Mesenchymal stem cell (in vitro differentiated cells and primary cell): ENCODE measurements at regions not wholly inside any gene's neighbourhood (a gene's known extent, or its start where the extent isn't known, plus 50 kb on each side); places are given as distances from the start of the nearest gene placed in this dataset.

ENCODE experiments used
- DNase-seq: peaks from one replicate; pipeline ENCODE4 v3.0.0-alpha.2; 2013
- H2AFZ ChIP-seq: one replicate; pipeline ENCODE4 v1.6.1; 2013; ENCODE audit warnings: low read depth, mild to moderate bottlenecking, control low read depth, inconsistent platforms, low read length, moderate library complexity
- H2AK5ac ChIP-seq: 2 replicates; pipeline ENCODE4 v1.6.1; 2013; ENCODE audit warnings: low read length, moderate library complexity, mild to moderate bottlenecking, inconsistent platforms; ENCODE audit not compliant: severe bottlenecking
- H2BK120ac ChIP-seq: one replicate; pipeline ENCODE4 v1.6.1; 2013; ENCODE audit warnings: low read depth, mild to moderate bottlenecking, inconsistent platforms, low read length, moderate library complexity
- H2BK12ac ChIP-seq, 2 experiments: one replicate each; pipeline ENCODE4 v1.6.1; 2013; ENCODE audit warnings: inconsistent platforms in 2 of 2, low read length in 2 of 2, mild to moderate bottlenecking in 2 of 2, moderate library complexity in 2 of 2, control low read depth in 1 of 2
- H2BK15ac ChIP-seq: one replicate; pipeline ENCODE4 v1.6.1; 2013; ENCODE audit warnings: mild to moderate bottlenecking, low read depth, inconsistent platforms; ENCODE audit not compliant: poor library complexity, severe bottlenecking
- H2BK5ac ChIP-seq: 2 replicates; pipeline ENCODE4 v1.6.1; 2013; ENCODE audit warnings: low read depth, mild to moderate bottlenecking, low read length, control low read depth, inconsistent platforms; ENCODE audit not compliant: poor library complexity, severe bottlenecking
- H3K14ac ChIP-seq, 2 experiments: one replicate each; pipeline ENCODE4 v1.6.1; 2013; ENCODE audit warnings: inconsistent platforms in 2 of 2, low read length in 2 of 2, control low read depth in 1 of 2, mild to moderate bottlenecking in 1 of 2, moderate library complexity in 1 of 2
- H3K18ac ChIP-seq, 2 experiments: one replicate each; pipeline ENCODE4 v1.6.1; 2013; ENCODE audit warnings: inconsistent platforms in 2 of 2, low read length in 2 of 2, control low read depth in 1 of 2, low read depth in 1 of 2, mild to moderate bottlenecking in 1 of 2
- H3K23ac ChIP-seq, 2 experiments: one replicate each; pipeline ENCODE4 v1.6.1; 2013; ENCODE audit warnings: inconsistent platforms in 2 of 2, low read length in 2 of 2, mild to moderate bottlenecking in 2 of 2, moderate library complexity in 2 of 2, control low read depth in 1 of 2
- H3K27ac ChIP-seq: 2 replicates; pipeline ENCODE4 v1.5.1; 2013; ENCODE audit warnings: mild to moderate bottlenecking, moderate library complexity, low read length, control low read depth, inconsistent platforms; ENCODE audit not compliant: poor library complexity, severe bottlenecking
- H3K27me3 ChIP-seq, 2 experiments: 2 replicates each; pipeline versions ENCODE4 v1.6.1 to v1.7.0; 2013; ENCODE audit warnings: low read length in 2 of 2, mild to moderate bottlenecking in 2 of 2, moderate library complexity in 2 of 2, control low read depth in 1 of 2, inconsistent platforms in 1 of 2; ENCODE audit not compliant: control insufficient read depth in 1 of 2, insufficient read depth in 1 of 2
- H3K36me3 ChIP-seq, 2 experiments: 2 replicates each; pipeline versions ENCODE4 v1.6.1 to v1.7.0; 2013; ENCODE audit warnings: low read length in 2 of 2, control low read depth in 1 of 2, inconsistent platforms in 1 of 2, low read depth in 1 of 2, mild to moderate bottlenecking in 1 of 2; ENCODE audit not compliant: insufficient read depth in 2 of 2, control insufficient read depth in 1 of 2
- H3K4ac ChIP-seq, 2 experiments: one replicate each; pipeline ENCODE4 v1.6.1; 2013; ENCODE audit warnings: inconsistent platforms in 2 of 2, low read length in 2 of 2, mild to moderate bottlenecking in 2 of 2, moderate library complexity in 2 of 2, control low read depth in 1 of 2, low read depth in 1 of 2
- H3K4me1 ChIP-seq: 2 replicates; pipeline ENCODE4 v1.6.1; 2013; ENCODE audit warnings: low read depth, low read length, control low read depth; ENCODE audit not compliant: control insufficient read depth, insufficient read depth
- H3K4me2 ChIP-seq: 2 replicates; pipeline ENCODE4 v1.6.1; 2013; ENCODE audit warnings: low read length, mild to moderate bottlenecking, inconsistent platforms; ENCODE audit not compliant: poor library complexity, severe bottlenecking
- H3K4me3 ChIP-seq, 2 experiments: 2 replicates each; pipeline versions ENCODE4 v1.5.1 to v1.7.0; 2013; ENCODE audit warnings: low read length in 2 of 2, mild to moderate bottlenecking in 2 of 2, control low read depth in 1 of 2, low read depth in 1 of 2; ENCODE audit not compliant: insufficient read depth in 1 of 2
- H3K79me1 ChIP-seq: replicated peaks from 2 replicates; pipeline ENCODE4 v1.6.1; 2013; ENCODE audit warnings: mild to moderate bottlenecking, control low read depth, low read length, inconsistent platforms; ENCODE audit not compliant: poor library complexity, severe bottlenecking
- H3K9ac ChIP-seq: 2 replicates; pipeline ENCODE4 v1.7.0; 2013; ENCODE audit warnings: mild to moderate bottlenecking, low read length, moderate library complexity
- H3K9me3 ChIP-seq: 2 replicates; pipeline ENCODE4 v1.7.0; 2013; ENCODE audit warnings: mild to moderate bottlenecking, low read length; ENCODE audit not compliant: control insufficient read depth
- H4K8ac ChIP-seq: one replicate; pipeline ENCODE4 v1.6.1; 2013; ENCODE audit warnings: inconsistent platforms, mild to moderate bottlenecking, low read length, moderate library complexity
- H4K91ac ChIP-seq: one replicate; pipeline ENCODE4 v1.6.1; 2013; ENCODE audit warnings: mild to moderate bottlenecking, low read length, inconsistent platforms
- WGBS: methylation state at CpG from one replicate; pipeline ENCODE4 v1.1.7; 2013; ENCODE audit warnings: mixed read lengths; 5-methylcytosine and 5-hydroxymethylcytosine counted together

- H2AK5ac ChIP-seq: no peak overlapping the region
- no peak overlapping the region for H3K27ac ChIP-seq
- H4K8ac ChIP-seq: no peak overlapping the region
- no peak overlapping the region for H4K91ac ChIP-seq
- H3K4me3 ChIP-seq: no peak overlapping the region
- no peak overlapping the region for H2AFZ ChIP-seq
- H3K9ac ChIP-seq: no peak overlapping the region
- no peak overlapping the region for H2BK15ac ChIP-seq
- no peak overlapping the region for H3K4ac ChIP-seq
- DNase-seq: no peak
- WGBS: no CpG with 5 or more reads among the region's 2 CpGs
- H3K27me3 ChIP-seq: peaks cover 18 to 22% of the 10 kb centered on the region in 2 experiments
- H3K79me1 ChIP-seq: no peaks in the 10 kb centered on the region
- no peak overlapping the region for H2BK12ac ChIP-seq
- H3K23ac ChIP-seq: no peak overlapping the region
- H3K18ac ChIP-seq: no peak overlapping the region
- H3K4me1 ChIP-seq: no peaks in the 10 kb centered on the region
- H3K14ac ChIP-seq: no peak overlapping the region
- no peaks in the 10 kb centered on the region for H3K36me3 ChIP-seq
- no peak overlapping the region for H2BK5ac ChIP-seq
- H3K4me2 ChIP-seq: no peak overlapping the region
- peaks cover 11% of the 10 kb centered on the region for H3K9me3 ChIP-seq
- no peak overlapping the region for H2BK120ac ChIP-seq
Measured at GRCh38 chr4:77264826-77265225, 107.8 kb downstream of the CCNG2 start.

- Histone ChIP-seq H3K4ac (no peak overlapping the region), H2AK5ac (no peak overlapping the region)
- 81% methylated on average over 2 of the region's 2 CpGs for WGBS
Measured at GRCh38 chr4:77268108-77268507, 111.1 kb downstream of the CCNG2 start.

GRCh38 chr4:77269505-77269904 is 112.5 kb downstream of the CCNG2 start:
- Histone ChIP-seq H3K79me1 (no peaks in the 10 kb centered on the region), H2AFZ (no peak overlapping the region), H4K8ac (no peak overlapping the region), H3K4me1 (no peaks in the 10 kb centered on the region), H3K23ac (no peak overlapping the region), H3K4me3 (no peak overlapping the region), H2BK12ac (no peak overlapping the region), H2BK5ac (no peak overlapping the region), H3K14ac (no peak overlapping the region), H2AK5ac (no peak overlapping the region), H2BK120ac (no peak overlapping the region), H3K4me2 (no peak overlapping the region), H3K4ac (no peak overlapping the region), H3K27me3 (peaks cover 18 to 34% of the 10 kb centered on the region in 2 experiments), H2BK15ac (no peak overlapping the region), H3K9ac (no peak overlapping the region), H3K27ac (no peak overlapping the region), H4K91ac (no peak overlapping the region), H3K36me3 (no peaks in the 10 kb centered on the region), H3K9me3 (peaks cover 5% of the 10 kb centered on the region), H3K18ac (no peak overlapping the region)
- DNase-seq: no peak
- WGBS: no CpG with 5 or more reads among the region's 1 CpG

More at GRCh38 chr4:77268108-77268507, 111.1 kb downstream of the CCNG2 start:
- no peak for DNase-seq
- no peak overlapping the region for H2BK5ac ChIP-seq
- peaks cover 11% of the 10 kb centered on the region for H3K9me3 ChIP-seq
- H4K91ac ChIP-seq: no peak overlapping the region
- no peak overlapping the region for H3K18ac ChIP-seq
- no peaks in the 10 kb centered on the region for H3K79me1 ChIP-seq
- H3K23ac ChIP-seq: no peak overlapping the region
- no peak overlapping the region for H2BK15ac ChIP-seq
- H3K4me2 ChIP-seq: no peak overlapping the region
- no peak overlapping the region for H3K27ac ChIP-seq
- H4K8ac ChIP-seq: no peak overlapping the region
- H3K27me3 ChIP-seq: peaks cover 11 to 34% of the 10 kb centered on the region in 2 experiments
- H2BK120ac ChIP-seq: no peak overlapping the region
- no peak overlapping the region for H3K9ac ChIP-seq
- H3K36me3 ChIP-seq: no peaks in the 10 kb centered on the region
- no peak overlapping the region for H2AFZ ChIP-seq
- H2BK12ac ChIP-seq: no peak overlapping the region
- no peak overlapping the region for H3K14ac ChIP-seq
- no peaks in the 10 kb centered on the region for H3K4me1 ChIP-seq
- no peak overlapping the region for H3K4me3 ChIP-seq

- Histone ChIP-seq H3K36me3 (no peaks in the 10 kb centered on the region), H2BK120ac (no peak overlapping the region), H2BK15ac (no peak overlapping the region), H3K4me2 (no peak overlapping the region), H3K9me3 (no peaks in the 10 kb centered on the region), H2AFZ (no peak overlapping the region), H3K18ac (no peak overlapping the region), H3K27ac (no peak overlapping the region), H3K23ac (no peak overlapping the region), H2BK5ac (no peak overlapping the region), H3K9ac (no peak overlapping the region), H3K4me3 (no peak overlapping the region), H3K4me1 (no peaks in the 10 kb centered on the region), H4K8ac (no peak overlapping the region), H3K79me1 (no peaks in the 10 kb centered on the region), H3K14ac (no peak overlapping the region), H3K27me3 (peaks cover 17 to 50% of the 10 kb centered on the region in 2 experiments), H4K91ac (no peak overlapping the region), H2BK12ac (no peak overlapping the region), H3K4ac (no peak overlapping the region), H2AK5ac (no peak overlapping the region)
- 23% methylated on average over 2 of the region's 2 CpGs for WGBS
- no peak for DNase-seq
Measured at GRCh38 chr4:77273412-77273811, 116.4 kb downstream of the CCNG2 start.
